Activated T-cell treated with anti-CD3 and anti-CD28 coated beads, Interleukin-2, amount 50 U/mL, for 72 hours (primary cell): ENCODE measurements at regions not wholly inside any gene's neighbourhood (a gene's known extent, or its start where the extent isn't known, plus 50 kb on each side); places are given as distances from the start of the nearest gene placed in this dataset.

Experiments used
- ATAC-seq, 2 donors: fragments of 150-1000 bp; cut with Tn5 transposase; replicated peaks in 1 of 2; 2 replicates each; pipeline ENCODE4 v1.10.0; 2021; ENCODE audit warnings: moderate library complexity in 2 of 2, mild to moderate bottlenecking in 1 of 2
- DNase-seq, 2 donors: peaks; one replicate each; pipeline ENCODE4 v3.0.0; 2021 to 2022; ENCODE audit warnings: mixed read lengths in 1 of 2
- H3K27ac Mint-ChIP-seq: one replicate; pipeline ENCODE4 v1.8.0; 2022; ENCODE audit warnings: mild to moderate bottlenecking, moderate library complexity, mixed read lengths
- H3K27me3 Mint-ChIP-seq: one replicate; pipeline ENCODE4 v1.8.0; 2022; ENCODE audit warnings: low read depth, mixed read lengths
- H3K36me3 Mint-ChIP-seq, 2 donors: one replicate each; pipeline ENCODE4 v1.8.0; 2022; ENCODE audit warnings: mixed read lengths in 2 of 2, mild to moderate bottlenecking in 1 of 2; ENCODE audit not compliant: insufficient read depth in 2 of 2
- H3K4me1 Mint-ChIP-seq: one replicate; pipeline ENCODE4 v1.8.0; 2022; ENCODE audit warnings: low read depth, mixed read lengths
- H3K4me3 Mint-ChIP-seq, 2 donors: one replicate each; pipeline ENCODE4 v1.8.0; 2022; ENCODE audit warnings: mild to moderate bottlenecking in 2 of 2, mixed read lengths in 2 of 2, moderate library complexity in 2 of 2
- H3K9me3 Mint-ChIP-seq, 2 donors: one replicate each; pipeline ENCODE4 v1.8.0; 2022; ENCODE audit warnings: mixed read lengths in 2 of 2

DNA sequence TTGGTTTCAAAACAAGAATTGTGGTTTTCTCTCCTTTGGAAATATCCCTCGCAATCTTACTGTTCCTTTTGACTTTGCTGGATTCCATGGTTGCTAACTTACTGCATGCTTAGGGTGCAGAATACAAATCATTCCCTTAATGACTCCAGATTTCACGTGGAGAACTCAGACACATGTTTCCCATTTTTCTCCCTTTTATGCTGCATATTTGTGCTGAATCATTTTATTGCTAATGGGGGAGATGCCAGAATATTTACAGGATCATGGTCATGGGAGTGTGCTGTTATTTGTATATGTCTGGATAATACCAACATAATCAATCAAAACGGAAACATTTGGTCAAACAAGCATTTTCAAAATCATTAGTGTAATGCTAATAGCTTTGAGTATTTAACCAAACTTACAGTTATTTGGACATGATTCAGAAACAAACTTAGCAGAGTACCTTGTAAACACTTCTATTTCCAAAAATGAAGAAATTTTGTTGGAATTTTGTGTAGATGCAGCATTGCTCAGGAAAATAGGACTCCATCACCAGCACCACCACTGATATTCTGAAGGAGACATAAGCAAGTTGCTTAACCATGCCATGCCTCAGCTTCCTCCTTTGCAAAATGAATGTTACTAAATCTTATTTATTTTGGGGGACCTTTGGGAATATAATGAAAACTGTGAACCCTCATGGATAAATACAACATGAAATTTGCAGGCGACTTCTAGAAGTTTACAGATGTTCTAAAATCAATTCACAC lies 122.5 kb upstream of the RND3 start:
- no peaks in the 10 kb centered on the region for H3K9me3 Mint-ChIP-seq
- no peaks in the 10 kb centered on the region for H3K27me3 Mint-ChIP-seq
- no peak for DNase-seq
- no peak overlapping the region for H3K4me3 Mint-ChIP-seq
- no peak overlapping the region for H3K27ac Mint-ChIP-seq
- ATAC-seq = no peak
- H3K36me3 Mint-ChIP-seq = no peaks in the 10 kb centered on the region
- H3K4me1 Mint-ChIP-seq = no peaks in the 10 kb centered on the region

DNA sequence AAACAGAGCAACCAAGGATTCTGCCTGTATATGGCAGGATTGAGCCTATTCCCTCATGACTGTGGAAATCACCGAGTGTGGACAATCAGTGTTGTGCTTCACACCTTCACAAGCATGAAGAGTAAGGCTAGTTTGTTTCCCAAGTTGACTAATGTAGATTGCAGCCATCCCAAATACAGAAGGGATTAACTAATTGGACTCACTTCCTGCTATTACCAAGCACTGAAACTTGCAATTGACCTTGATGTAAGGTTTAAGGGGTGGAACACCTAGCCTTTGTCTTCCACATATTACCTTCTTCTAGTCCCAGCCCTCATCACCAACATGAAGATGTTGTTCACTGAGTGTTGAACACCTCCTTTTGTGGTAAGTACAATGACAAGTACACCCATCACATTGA lies 120.9 kb upstream of the RND3 start:
- Mint-ChIP-seq H3K27ac (no peak overlapping the region), H3K36me3 (no peaks in the 10 kb centered on the region), H3K9me3 (no peaks in the 10 kb centered on the region), H3K27me3 (no peaks in the 10 kb centered on the region), H3K4me3 (no peak overlapping the region), H3K4me1 (no peaks in the 10 kb centered on the region)
- ATAC-seq (no peak), DNase-seq (no peak)

DNA sequence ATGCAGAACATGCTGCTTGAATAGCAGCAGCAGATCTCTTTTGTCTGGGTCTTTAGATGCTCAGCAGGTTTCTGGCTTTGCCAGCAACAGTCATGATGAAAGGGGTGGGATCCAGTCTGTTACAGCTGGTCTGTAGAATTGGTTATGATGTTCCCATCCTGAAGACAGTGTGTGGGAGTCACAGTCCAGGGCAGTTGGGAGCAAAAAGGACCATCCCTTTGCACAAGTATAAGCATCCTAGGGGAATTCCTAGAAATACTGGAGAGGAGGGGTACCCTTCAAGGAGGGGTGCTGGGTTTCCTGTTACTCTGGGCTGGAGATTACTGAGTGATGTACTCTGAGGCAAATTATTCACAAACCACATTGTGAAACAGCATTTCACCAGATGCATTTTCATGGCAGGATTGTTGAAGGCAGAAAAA lies 119.9 kb upstream of the RND3 start:
- H3K27ac Mint-ChIP-seq = no peak overlapping the region
- H3K4me3 Mint-ChIP-seq = no peak overlapping the region
- no peak for ATAC-seq
- no peaks in the 10 kb centered on the region for H3K36me3 Mint-ChIP-seq
- DNase-seq = no peak
- H3K9me3 Mint-ChIP-seq = no peaks in the 10 kb centered on the region
- no peaks in the 10 kb centered on the region for H3K27me3 Mint-ChIP-seq
- H3K4me1 Mint-ChIP-seq = no peaks in the 10 kb centered on the region

DNA sequence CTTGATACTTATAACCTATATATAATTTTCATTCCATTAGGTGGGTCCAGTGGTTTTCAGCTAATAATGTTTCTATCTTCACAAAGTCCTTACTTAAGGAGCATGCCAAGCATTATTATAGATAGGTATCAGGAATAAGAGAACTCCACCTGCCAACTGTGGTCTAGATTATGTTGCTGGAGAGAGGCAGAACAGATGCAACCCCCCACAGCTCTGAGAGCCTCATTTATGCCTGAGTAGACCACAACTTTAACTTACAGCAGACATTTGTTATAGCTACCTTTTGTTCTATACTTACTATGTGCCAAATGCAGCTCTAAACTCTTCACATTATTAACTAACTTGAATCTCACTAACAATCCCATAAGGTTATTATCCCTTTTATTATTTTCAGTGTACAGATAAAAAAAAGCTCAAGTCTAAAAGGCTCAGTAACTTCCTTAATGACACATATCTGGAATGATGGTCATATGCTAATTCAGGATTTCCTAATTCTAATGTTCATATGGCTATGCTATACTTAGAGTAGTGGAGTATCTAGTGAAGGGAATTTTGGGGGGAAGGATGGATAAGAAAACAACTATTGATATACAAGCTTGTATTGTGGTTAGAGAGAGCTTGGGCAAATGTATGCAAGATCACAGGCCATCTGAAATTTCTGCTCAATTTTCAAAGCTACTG lies 119.1 kb upstream of the RND3 start:
- Mint-ChIP-seq H3K9me3 (no peaks in the 10 kb centered on the region), H3K27ac (no peak overlapping the region), H3K4me1 (no peaks in the 10 kb centered on the region), H3K36me3 (no peaks in the 10 kb centered on the region), H3K27me3 (no peaks in the 10 kb centered on the region), H3K4me3 (no peak overlapping the region)
- no peak for DNase-seq
- no peak for ATAC-seq

DNA sequence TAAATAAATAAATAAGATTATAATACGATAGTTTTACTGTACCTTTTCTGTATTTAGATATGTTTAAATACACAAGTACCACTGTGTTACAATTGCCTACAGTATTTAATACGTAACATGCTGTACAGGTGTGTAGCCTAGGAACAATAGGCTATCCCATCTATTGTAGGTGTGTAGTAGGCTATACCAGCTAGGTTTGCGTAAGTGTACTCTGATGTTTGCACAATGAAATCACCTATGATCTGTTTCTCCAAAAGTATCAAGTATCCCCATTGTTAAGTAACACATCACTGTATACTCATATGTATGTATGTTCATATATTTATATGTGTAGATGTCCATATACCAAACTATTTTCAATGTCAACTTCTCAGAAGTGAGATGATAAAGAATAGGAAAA lies 118.2 kb upstream of the RND3 start:
- no peak for DNase-seq
- Mint-ChIP-seq H3K9me3 (no peaks in the 10 kb centered on the region), H3K27me3 (no peaks in the 10 kb centered on the region), H3K36me3 (no peaks in the 10 kb centered on the region), H3K4me1 (no peaks in the 10 kb centered on the region), H3K4me3 (no peak overlapping the region), H3K27ac (no peak overlapping the region)
- ATAC-seq = no peak

DNA sequence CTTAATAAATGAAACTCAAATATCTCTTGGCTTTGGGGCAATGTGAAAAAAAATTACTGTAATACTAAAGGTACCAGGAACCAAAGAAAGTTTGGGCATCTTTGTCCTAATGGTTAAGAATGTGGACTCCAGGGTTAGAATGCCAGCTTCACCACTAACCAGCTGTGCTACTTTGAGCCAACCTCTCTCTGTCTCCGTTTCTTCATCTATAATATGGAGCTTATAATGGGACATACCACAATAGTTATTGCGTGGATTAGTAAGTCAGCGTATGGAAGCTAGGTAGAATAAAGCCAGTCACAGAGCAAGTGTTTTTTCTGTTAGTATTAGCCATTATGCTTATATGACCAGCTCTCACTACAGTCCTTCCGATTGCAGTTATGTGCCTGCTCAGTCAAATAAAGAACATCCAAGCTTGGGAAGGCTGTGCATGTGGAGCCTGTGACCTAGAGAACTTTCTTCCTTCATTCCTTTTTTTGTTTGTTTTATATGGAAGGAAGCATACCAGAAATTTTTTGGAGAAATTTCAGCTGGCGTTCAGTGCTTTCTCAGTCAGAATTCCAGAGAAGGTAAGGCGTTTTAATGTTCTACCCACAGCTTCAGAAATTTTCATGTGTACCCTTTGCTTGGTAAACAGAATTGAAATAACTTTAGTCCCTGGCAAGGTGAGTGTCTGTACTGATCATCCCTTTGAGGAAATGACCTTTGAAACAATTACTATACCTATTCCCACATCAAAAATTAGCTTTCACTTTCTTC lies 114.0 kb upstream of the RND3 start:
- H3K27me3 Mint-ChIP-seq = no peaks in the 10 kb centered on the region
- H3K9me3 Mint-ChIP-seq = no peaks in the 10 kb centered on the region
- no peaks in the 10 kb centered on the region for H3K4me1 Mint-ChIP-seq
- H3K36me3 Mint-ChIP-seq = no peaks in the 10 kb centered on the region
- no peak overlapping the region for H3K27ac Mint-ChIP-seq
- no peak overlapping the region for H3K4me3 Mint-ChIP-seq
- no peak for DNase-seq
- no peak for ATAC-seq

DNA sequence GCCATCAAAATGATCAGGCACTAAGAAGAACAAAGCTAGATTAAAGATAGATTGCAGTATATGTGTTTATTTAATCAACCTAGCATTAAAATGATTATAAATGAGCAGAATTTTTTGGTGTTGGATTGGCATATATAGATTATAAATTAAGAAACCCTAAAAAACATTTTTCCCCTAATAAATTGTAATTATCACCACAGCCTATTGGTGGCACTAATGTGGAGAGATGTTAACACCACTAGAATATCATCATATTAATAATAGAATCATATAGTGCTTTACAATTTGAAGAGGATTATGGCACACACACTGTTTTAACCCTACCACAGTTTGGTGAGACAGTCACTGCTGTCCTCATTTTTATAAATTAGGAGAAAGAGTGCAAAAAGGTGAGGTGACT lies 112.4 kb upstream of the RND3 start:
- H3K36me3 Mint-ChIP-seq = no peaks in the 10 kb centered on the region
- H3K4me1 Mint-ChIP-seq = no peaks in the 10 kb centered on the region
- H3K27me3 Mint-ChIP-seq = no peaks in the 10 kb centered on the region
- no peak overlapping the region for H3K4me3 Mint-ChIP-seq
- no peak for ATAC-seq
- H3K9me3 Mint-ChIP-seq = no peaks in the 10 kb centered on the region
- no peak for DNase-seq
- H3K27ac Mint-ChIP-seq = no peak overlapping the region

DNA sequence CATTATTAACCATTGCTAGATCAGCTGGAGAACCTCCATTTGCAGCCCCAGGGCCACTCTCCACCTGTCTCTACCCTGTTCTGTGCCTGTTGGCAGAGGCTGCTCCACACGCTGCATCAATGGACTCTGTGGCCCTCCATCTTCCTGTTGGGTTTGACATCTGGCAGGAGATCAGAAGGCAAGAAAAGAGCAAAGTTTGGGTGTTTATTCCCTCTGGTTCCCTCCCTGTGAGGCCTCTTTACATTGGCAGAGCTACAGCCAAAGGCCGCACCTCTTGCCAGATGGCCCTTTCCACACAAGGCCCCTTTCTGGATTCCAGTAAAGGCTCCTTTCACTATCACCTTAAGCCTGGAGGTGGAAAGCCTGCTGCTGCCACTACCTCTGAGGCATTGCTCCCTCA lies 110.9 kb upstream of the RND3 start:
- DNase-seq = no peak
- no peaks in the 10 kb centered on the region for H3K9me3 Mint-ChIP-seq
- H3K36me3 Mint-ChIP-seq = no peaks in the 10 kb centered on the region
- no peak for ATAC-seq
- H3K27me3 Mint-ChIP-seq = no peaks in the 10 kb centered on the region
- H3K27ac Mint-ChIP-seq = no peak overlapping the region
- no peaks in the 10 kb centered on the region for H3K4me1 Mint-ChIP-seq
- H3K4me3 Mint-ChIP-seq = no peak overlapping the region

DNA sequence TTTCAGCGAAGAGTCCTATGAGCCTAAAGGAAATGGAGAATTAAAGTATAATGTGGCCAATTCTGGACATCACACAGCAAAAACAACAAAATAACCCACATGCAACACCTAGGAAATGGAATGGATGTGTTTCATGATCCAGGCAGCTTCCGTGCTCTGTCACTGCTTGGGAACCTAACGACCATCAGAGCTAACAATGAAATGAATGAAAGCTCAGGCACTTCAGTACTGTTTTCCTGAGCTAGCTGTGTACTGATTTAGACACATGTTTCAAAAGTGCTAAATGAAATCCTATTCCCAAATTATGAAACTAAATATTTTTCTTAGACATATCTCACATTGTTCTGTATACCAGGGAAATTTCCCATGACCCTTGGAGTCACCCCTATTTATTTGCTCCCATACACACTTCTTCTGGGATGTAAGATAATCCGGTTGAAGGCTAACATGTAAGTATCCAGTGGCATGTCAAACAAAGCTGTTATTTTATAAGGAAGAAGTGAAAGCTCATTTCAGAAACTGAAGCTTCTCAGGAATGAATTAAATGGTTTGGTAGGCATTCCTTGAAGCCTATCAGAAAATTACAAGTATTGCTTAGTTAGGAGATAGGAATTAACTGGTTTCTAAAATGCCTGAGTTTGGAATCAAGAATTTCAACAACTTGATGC lies 108.5 kb upstream of the RND3 start:
- no peaks in the 10 kb centered on the region for H3K9me3 Mint-ChIP-seq
- H3K36me3 Mint-ChIP-seq = no peaks in the 10 kb centered on the region
- DNase-seq = no peak
- no peaks in the 10 kb centered on the region for H3K4me1 Mint-ChIP-seq
- H3K4me3 Mint-ChIP-seq = no peak overlapping the region
- H3K27me3 Mint-ChIP-seq = no peaks in the 10 kb centered on the region
- no peak overlapping the region for H3K27ac Mint-ChIP-seq
- no peak for ATAC-seq

DNA sequence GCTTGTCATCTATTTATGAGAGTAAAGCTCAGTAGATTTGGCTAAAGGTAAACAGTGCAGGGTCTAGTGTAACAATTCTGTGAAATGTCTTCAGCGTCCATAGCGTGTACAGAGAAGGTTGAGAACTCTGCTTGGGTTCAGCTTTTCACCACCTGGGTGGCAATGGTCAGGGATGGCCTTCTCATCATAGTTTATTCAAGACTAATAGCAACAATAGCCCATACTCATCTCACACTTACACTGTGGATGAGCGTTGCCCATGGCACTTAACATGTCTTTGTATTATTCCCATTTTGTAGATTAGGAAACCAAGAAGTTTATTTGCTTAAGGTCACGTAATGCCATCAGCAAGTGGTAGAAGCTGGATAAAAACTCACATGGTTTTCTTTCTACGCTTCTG lies 106.8 kb upstream of the RND3 start:
- Mint-ChIP-seq H3K9me3 (no peaks in the 10 kb centered on the region), H3K4me1 (no peaks in the 10 kb centered on the region), H3K36me3 (no peaks in the 10 kb centered on the region), H3K27ac (no peak overlapping the region), H3K4me3 (no peak overlapping the region), H3K27me3 (no peaks in the 10 kb centered on the region)
- ATAC-seq (no peak), DNase-seq (no peak)

DNA sequence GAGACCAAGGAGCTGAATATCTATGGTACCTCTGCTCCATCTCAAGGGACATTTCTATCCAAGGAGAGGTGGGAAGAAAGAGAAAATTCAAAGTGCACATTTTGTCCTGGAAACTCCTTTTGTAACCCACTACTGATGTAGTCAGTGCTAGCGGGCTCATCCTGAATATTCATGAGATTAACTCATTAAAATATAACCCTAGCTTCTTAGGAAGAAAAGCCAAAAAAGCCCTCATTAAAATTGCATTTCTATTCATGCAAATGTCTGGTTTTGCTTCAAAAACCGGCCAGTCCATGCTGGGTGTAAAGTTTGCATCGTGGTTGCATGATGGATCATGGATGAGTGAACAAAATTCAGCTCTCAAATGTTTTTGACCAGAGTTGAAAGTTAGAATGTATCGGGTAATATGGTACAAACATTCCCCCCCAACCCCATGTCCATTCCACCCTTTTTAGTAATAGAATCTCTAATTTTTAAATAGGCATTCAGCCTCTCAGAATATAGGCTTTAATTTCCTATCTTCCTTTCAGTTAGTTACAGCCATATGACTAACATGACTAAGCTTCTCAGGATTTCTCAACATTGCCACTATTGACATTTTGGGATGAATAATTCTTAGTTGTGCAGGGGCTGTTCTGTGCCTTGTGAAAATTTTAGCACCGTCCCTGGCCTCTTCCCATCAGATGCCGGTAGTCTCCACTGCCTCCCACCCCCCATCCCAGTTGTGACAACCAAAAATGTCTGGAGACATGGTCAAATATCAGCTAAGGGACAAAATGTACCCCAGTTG lies 104.2 kb upstream of the RND3 start:
- Mint-ChIP-seq H3K9me3 (no peaks in the 10 kb centered on the region), H3K27ac (no peak overlapping the region), H3K4me3 (no peak overlapping the region), H3K4me1 (no peaks in the 10 kb centered on the region), H3K27me3 (no peaks in the 10 kb centered on the region), H3K36me3 (no peaks in the 10 kb centered on the region)
- no peak for DNase-seq
- ATAC-seq = no peak

DNA sequence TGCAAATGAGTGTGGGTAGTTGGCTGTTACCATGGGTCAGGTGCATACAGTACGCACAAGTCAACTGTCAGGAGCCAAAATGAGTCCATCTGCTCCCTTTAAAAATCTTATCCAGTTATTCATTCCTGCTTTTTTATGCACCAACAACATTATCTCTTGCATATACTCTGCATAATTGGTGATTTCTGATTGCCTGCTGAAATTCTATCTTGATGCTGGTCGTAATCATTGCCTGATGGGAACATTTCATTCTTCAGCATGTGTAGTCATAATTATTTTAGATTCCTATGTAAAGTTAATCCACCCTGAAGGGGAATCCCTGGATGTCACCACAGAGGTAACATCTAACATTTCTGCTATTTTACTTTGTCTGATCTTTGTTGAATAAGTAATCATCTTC lies 102.2 kb upstream of the RND3 start:
- no peaks in the 10 kb centered on the region for H3K9me3 Mint-ChIP-seq
- ATAC-seq (no peak), DNase-seq (no peak)
- H3K36me3 Mint-ChIP-seq = no peaks in the 10 kb centered on the region
- H3K27ac Mint-ChIP-seq = no peak overlapping the region
- H3K27me3 Mint-ChIP-seq = no peaks in the 10 kb centered on the region
- H3K4me1 Mint-ChIP-seq = no peaks in the 10 kb centered on the region
- H3K4me3 Mint-ChIP-seq = no peak overlapping the region

DNA sequence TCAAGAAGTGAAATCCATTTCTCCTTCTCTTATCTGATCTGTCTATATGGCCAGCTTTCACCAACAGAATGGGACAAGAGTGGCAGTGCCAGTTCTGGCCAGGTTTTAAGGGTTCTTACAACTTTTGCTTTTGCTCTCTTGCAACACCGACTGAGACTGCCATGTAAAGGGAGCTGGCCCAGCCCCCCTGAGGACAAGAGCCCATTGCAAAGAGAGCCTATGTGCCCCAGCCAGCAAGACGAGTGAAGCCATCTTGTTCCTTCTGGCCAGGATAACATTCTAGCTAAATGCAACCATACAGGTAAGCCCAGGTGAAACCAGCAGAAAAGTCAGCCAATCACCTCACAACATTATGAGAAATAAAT lies 101.0 kb upstream of the RND3 start:
- Mint-ChIP-seq H3K4me3 (no peak overlapping the region), H3K4me1 (no peaks in the 10 kb centered on the region), H3K9me3 (no peaks in the 10 kb centered on the region), H3K27me3 (no peaks in the 10 kb centered on the region), H3K27ac (no peak overlapping the region), H3K36me3 (no peaks in the 10 kb centered on the region)
- DNase-seq (no peak), ATAC-seq (no peak)
